HCT116 (cell line): ENCODE measurements at regions not wholly inside any gene's neighbourhood (a gene's known extent, or its start where the extent isn't known, plus 50 kb on each side); places are given as distances from the start of the nearest gene placed in this dataset.
"Not testable (repeated sequence)": the region's sequence is repeated elsewhere in the genome, so short reads cannot be mapped to it uniquely, and the experiment has no call there.

Experiments
- CEBPB ChIP-seq: IDR thresholded peaks from 2 replicates; pipeline ENCODE4 v1.6.1; 2012; ENCODE audit warnings: low read depth
- POLR2AphosphoS5 ChIP-seq: IDR thresholded peaks from 2 replicates; pipeline ENCODE4 v1.6.1; 2011; ENCODE audit warnings: mild to moderate bottlenecking, low read depth, low read length, moderate library complexity
- YY1 ChIP-seq: IDR thresholded peaks from 2 replicates; pipeline ENCODE4 v1.6.1; 2011; ENCODE audit warnings: low read length, low read depth, moderate library complexity, mild to moderate bottlenecking; ENCODE audit not compliant: insufficient replicate concordance; ENCODE audit errors: extremely low read depth
- TF ChIP-seq, protein P1 (sequence below), 3 experiments: fragments of 200-600 bp in 1 of 3; sonication (generic) in 1 of 3; IDR thresholded peaks in 2 of 3; conservative IDR thresholded peaks in 1 of 3; 2 replicates each; pipeline ENCODE4 v1.5.1; 2012 to 2017; ENCODE audit warnings: low read depth in 2 of 3, low read length in 2 of 3, antibody characterized with exemption in 1 of 3, borderline replicate concordance in 1 of 3, control low read depth in 1 of 3, mild to moderate bottlenecking in 1 of 3, mixed read lengths in 1 of 3, mixed run types in 1 of 3, moderate library complexity in 1 of 3; ENCODE audit not compliant: insufficient read depth in 1 of 3
- TF ChIP-seq, protein P2 (sequence below): IDR thresholded peaks from 2 replicates; pipeline ENCODE4 v1.6.1; 2012; ENCODE audit warnings: low read depth

DNA sequence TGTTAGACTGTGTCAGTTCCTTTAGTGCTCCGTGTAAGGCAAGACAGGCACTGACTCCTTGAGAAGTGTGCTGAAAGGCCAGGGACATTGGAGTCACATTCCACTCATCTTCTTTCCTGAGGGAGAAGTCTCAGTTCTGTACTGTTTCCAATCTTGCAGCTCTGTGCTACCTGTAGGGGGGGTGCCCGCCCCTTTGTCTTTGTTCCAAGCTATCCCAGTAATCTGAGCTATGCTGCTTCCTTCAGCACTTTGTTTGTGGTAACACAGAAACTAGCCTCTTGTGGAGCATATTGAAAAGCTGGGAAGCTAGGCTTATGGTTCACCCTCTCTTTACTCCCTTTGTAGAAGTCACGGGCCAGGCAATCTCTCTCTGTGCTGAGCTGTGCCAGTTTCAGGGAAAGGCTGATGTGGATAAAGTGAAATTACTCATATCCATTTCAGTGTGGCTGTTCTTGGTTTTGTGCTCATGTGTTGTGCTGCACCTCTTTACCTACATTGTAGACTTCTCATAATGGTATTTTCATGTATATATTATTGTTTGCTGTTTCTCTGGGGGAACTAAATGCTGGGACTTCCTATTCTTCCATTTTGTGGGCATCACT is 420.2 kb downstream of the SRGAP2C start:
- TF ChIP-seq, protein P1, sequence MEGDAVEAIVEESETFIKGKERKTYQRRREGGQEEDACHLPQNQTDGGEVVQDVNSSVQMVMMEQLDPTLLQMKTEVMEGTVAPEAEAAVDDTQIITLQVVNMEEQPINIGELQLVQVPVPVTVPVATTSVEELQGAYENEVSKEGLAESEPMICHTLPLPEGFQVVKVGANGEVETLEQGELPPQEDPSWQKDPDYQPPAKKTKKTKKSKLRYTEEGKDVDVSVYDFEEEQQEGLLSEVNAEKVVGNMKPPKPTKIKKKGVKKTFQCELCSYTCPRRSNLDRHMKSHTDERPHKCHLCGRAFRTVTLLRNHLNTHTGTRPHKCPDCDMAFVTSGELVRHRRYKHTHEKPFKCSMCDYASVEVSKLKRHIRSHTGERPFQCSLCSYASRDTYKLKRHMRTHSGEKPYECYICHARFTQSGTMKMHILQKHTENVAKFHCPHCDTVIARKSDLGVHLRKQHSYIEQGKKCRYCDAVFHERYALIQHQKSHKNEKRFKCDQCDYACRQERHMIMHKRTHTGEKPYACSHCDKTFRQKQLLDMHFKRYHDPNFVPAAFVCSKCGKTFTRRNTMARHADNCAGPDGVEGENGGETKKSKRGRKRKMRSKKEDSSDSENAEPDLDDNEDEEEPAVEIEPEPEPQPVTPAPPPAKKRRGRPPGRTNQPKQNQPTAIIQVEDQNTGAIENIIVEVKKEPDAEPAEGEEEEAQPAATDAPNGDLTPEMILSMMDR (IDR thresholded peaks at IDR 0.05 in 2 of 3, conservative IDR thresholded peaks at IDR 0.05 in 1 of 3; ENCODE audit: borderline replicate concordance in 1 of 3, insufficient read depth in 1 of 3, low read depth in 2 of 3, low read length in 2 of 3), result not testable (repeated sequence)
- not testable (repeated sequence) for TF ChIP-seq YY1, CEBPB, POLR2AphosphoS5
- TF ChIP-seq, protein P2, sequence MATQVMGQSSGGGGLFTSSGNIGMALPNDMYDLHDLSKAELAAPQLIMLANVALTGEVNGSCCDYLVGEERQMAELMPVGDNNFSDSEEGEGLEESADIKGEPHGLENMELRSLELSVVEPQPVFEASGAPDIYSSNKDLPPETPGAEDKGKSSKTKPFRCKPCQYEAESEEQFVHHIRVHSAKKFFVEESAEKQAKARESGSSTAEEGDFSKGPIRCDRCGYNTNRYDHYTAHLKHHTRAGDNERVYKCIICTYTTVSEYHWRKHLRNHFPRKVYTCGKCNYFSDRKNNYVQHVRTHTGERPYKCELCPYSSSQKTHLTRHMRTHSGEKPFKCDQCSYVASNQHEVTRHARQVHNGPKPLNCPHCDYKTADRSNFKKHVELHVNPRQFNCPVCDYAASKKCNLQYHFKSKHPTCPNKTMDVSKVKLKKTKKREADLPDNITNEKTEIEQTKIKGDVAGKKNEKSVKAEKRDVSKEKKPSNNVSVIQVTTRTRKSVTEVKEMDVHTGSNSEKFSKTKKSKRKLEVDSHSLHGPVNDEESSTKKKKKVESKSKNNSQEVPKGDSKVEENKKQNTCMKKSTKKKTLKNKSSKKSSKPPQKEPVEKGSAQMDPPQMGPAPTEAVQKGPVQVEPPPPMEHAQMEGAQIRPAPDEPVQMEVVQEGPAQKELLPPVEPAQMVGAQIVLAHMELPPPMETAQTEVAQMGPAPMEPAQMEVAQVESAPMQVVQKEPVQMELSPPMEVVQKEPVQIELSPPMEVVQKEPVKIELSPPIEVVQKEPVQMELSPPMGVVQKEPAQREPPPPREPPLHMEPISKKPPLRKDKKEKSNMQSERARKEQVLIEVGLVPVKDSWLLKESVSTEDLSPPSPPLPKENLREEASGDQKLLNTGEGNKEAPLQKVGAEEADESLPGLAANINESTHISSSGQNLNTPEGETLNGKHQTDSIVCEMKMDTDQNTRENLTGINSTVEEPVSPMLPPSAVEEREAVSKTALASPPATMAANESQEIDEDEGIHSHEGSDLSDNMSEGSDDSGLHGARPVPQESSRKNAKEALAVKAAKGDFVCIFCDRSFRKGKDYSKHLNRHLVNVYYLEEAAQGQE, result not testable (repeated sequence)
